A673 (cell line): ENCODE measurements at regions not wholly inside any gene's neighbourhood (a gene's known extent, or its start where the extent isn't known, plus 50 kb on each side); places are given as distances from the start of the nearest gene placed in this dataset.

ENCODE experiments used
- CTCF ChIP-seq: fragments of 300-800, 200-600 bp; sonication (generic); conservative IDR thresholded peaks from 2 replicates; pipeline ENCODE4 v1.5.1; 2017; ENCODE audit warnings: low read depth, mild to moderate bottlenecking, antibody characterized with exemption, low read length, moderate library complexity, mixed read lengths
- EZH2 ChIP-seq: fragments of 200-600 bp; sonication (generic); IDR thresholded peaks from 2 replicates; pipeline ENCODE4 v1.6.1; 2017; ENCODE audit warnings: borderline replicate concordance, low read depth, mild to moderate bottlenecking, mixed read lengths, antibody characterized with exemption, low read length; ENCODE audit not compliant: poor library complexity, severe bottlenecking

- TF ChIP-seq CTCF: no peak
- no peak for TF ChIP-seq EZH2
Measured at GRCh38 chr17:36689089-36689667, 87.8 kb downstream of the MRM1 start.
